ENCODE measurements at regions not wholly inside any gene's neighbourhood (a gene's known extent, or its start where the extent isn't known, plus 50 kb on each side); places are given as distances from the start of the nearest gene placed in this dataset.
"Not testable (repeated sequence)": the region's sequence is repeated elsewhere in the genome, so short reads cannot be mapped to it uniquely, and the experiment has no call there.

- H3K4me2 ChIP-seq (replicated peaks; ENCODE audit: extremely low read depth, low read length, poor library complexity, severe bottlenecking); DNase-seq; H3K4me1 ChIP-seq (ENCODE audit: control insufficient read depth in 1 of 2, insufficient read depth in 2 of 2, low read length in 2 of 2); H3K27ac ChIP-seq (ENCODE audit: low read depth in 1 of 2, low read length in 2 of 2); H3K27me3 Mint-ChIP-seq (ENCODE audit: low read depth in 3 of 3); H3K79me2 ChIP-seq (ENCODE audit: insufficient read depth, low read length); H3K4me1 Mint-ChIP-seq; H3K4me3 ChIP-seq (replicated peaks in 1 of 3; ENCODE audit: low read depth in 2 of 3, low read length in 3 of 3); H4K20me1 ChIP-seq (ENCODE audit: insufficient read depth, low read length); H3K9ac ChIP-seq (ENCODE audit: insufficient read depth, low read length, poor library complexity, severe bottlenecking); H3K36me3 ChIP-seq (replicated peaks in 1 of 2; ENCODE audit: control insufficient read depth in 1 of 2, insufficient read depth in 2 of 2, low read length in 2 of 2); H3K27me3 ChIP-seq (ENCODE audit: control insufficient read depth in 2 of 2, insufficient read depth in 2 of 2, low read length in 2 of 2); H3K9me3 ChIP-seq (replicated peaks in 1 of 2; ENCODE audit: control insufficient read depth in 1 of 2, insufficient read depth in 1 of 2, low read length in 2 of 2); H3K9me3 Mint-ChIP-seq; intact Hi-C loops (cut with micrococcal nuclease); H3K36me3 Mint-ChIP-seq; H2AFZ ChIP-seq (ENCODE audit: insufficient read depth, low read depth, low read length, poor library complexity, severe bottlenecking): not testable (repeated sequence)
- Mint-ChIP-seq H3K27ac (peak overlapping the region in 1 of 7 donors; percentile 41), H3K4me3 (peak overlapping the region in 1 of 2 donors; percentile 30)
- no CpG with 5 or more reads among the region's 7 CpGs for WGBS (ENCODE audit: insufficient coverage)
These were observed 356.7 kb downstream of the CNTNAP3B start for GRCh38 chr9:41772541-41772940.

GRCh38 chr9:41771693-41772092 lies 357.5 kb downstream of the CNTNAP3B start:
- H3K79me2 ChIP-seq (ENCODE audit: insufficient read depth, low read length); DNase-seq; H2AFZ ChIP-seq (ENCODE audit: insufficient read depth, low read depth, low read length, poor library complexity, severe bottlenecking); H3K9ac ChIP-seq (ENCODE audit: insufficient read depth, low read length, poor library complexity, severe bottlenecking); H3K4me1 Mint-ChIP-seq; H3K27me3 ChIP-seq (ENCODE audit: control insufficient read depth in 2 of 2, insufficient read depth in 2 of 2, low read length in 2 of 2); H3K4me3 ChIP-seq (replicated peaks in 1 of 3; ENCODE audit: low read depth in 2 of 3, low read length in 3 of 3); H4K20me1 ChIP-seq (ENCODE audit: insufficient read depth, low read length); H3K4me1 ChIP-seq (ENCODE audit: control insufficient read depth in 1 of 2, insufficient read depth in 2 of 2, low read length in 2 of 2); H3K4me2 ChIP-seq (replicated peaks; ENCODE audit: extremely low read depth, low read length, poor library complexity, severe bottlenecking); H3K36me3 Mint-ChIP-seq; H3K27me3 Mint-ChIP-seq (ENCODE audit: low read depth in 3 of 3); H3K36me3 ChIP-seq (replicated peaks in 1 of 2; ENCODE audit: control insufficient read depth in 1 of 2, insufficient read depth in 2 of 2, low read length in 2 of 2); H3K9me3 Mint-ChIP-seq; intact Hi-C loops (cut with micrococcal nuclease); H3K9me3 ChIP-seq (replicated peaks in 1 of 2; ENCODE audit: control insufficient read depth in 1 of 2, insufficient read depth in 1 of 2, low read length in 2 of 2): not testable (repeated sequence)
- Mint-ChIP-seq H3K27ac (peak overlapping the region in 5 of 7 donors; percentile 54 to 76 (median 72)), H3K4me3 (peak overlapping the region in 1 of 2 donors; percentile 73)
- WGBS (ENCODE audit: insufficient coverage) = no CpG with 5 or more reads among the region's 12 CpGs
- H3K27ac ChIP-seq (ENCODE audit: low read depth in 1 of 2, low read length in 2 of 2) = peak overlapping the region in 1 of 2 donors; percentile 42

GRCh38 chr9:41754822-41755221 lies 374.4 kb downstream of the CNTNAP3B start:
- intact Hi-C loops (cut with micrococcal nuclease); H2AFZ ChIP-seq (ENCODE audit: insufficient read depth, low read depth, low read length, poor library complexity, severe bottlenecking); H3K27me3 ChIP-seq (ENCODE audit: control insufficient read depth in 2 of 2, insufficient read depth in 2 of 2, low read length in 2 of 2); H3K36me3 Mint-ChIP-seq; H3K4me1 Mint-ChIP-seq; H3K79me2 ChIP-seq (ENCODE audit: insufficient read depth, low read length); H3K9ac ChIP-seq (ENCODE audit: insufficient read depth, low read length, poor library complexity, severe bottlenecking); H3K27ac ChIP-seq (ENCODE audit: low read depth in 1 of 2, low read length in 2 of 2); H3K27ac Mint-ChIP-seq; H3K27me3 Mint-ChIP-seq (ENCODE audit: low read depth in 3 of 3); DNase-seq; H4K20me1 ChIP-seq (ENCODE audit: insufficient read depth, low read length); H3K9me3 ChIP-seq (replicated peaks in 1 of 2; ENCODE audit: control insufficient read depth in 1 of 2, insufficient read depth in 1 of 2, low read length in 2 of 2); H3K4me3 Mint-ChIP-seq; H3K4me1 ChIP-seq (ENCODE audit: control insufficient read depth in 1 of 2, insufficient read depth in 2 of 2, low read length in 2 of 2); H3K36me3 ChIP-seq (replicated peaks in 1 of 2; ENCODE audit: control insufficient read depth in 1 of 2, insufficient read depth in 2 of 2, low read length in 2 of 2); H3K9me3 Mint-ChIP-seq; H3K4me3 ChIP-seq (replicated peaks in 1 of 3; ENCODE audit: low read depth in 2 of 3, low read length in 3 of 3); H3K4me2 ChIP-seq (replicated peaks; ENCODE audit: extremely low read depth, low read length, poor library complexity, severe bottlenecking): not testable (repeated sequence)
- WGBS (ENCODE audit: insufficient coverage) = no CpG with 5 or more reads among the region's 9 CpGs

- H3K36me3 Mint-ChIP-seq; H3K79me2 ChIP-seq (ENCODE audit: insufficient read depth, low read length); H3K27ac Mint-ChIP-seq; H3K9ac ChIP-seq (ENCODE audit: insufficient read depth, low read length, poor library complexity, severe bottlenecking); H3K27me3 ChIP-seq (ENCODE audit: control insufficient read depth in 2 of 2, insufficient read depth in 2 of 2, low read length in 2 of 2); H3K4me1 Mint-ChIP-seq; H3K9me3 ChIP-seq (replicated peaks in 1 of 2; ENCODE audit: control insufficient read depth in 1 of 2, insufficient read depth in 1 of 2, low read length in 2 of 2); H3K36me3 ChIP-seq (replicated peaks in 1 of 2; ENCODE audit: control insufficient read depth in 1 of 2, insufficient read depth in 2 of 2, low read length in 2 of 2); H3K4me1 ChIP-seq (ENCODE audit: control insufficient read depth in 1 of 2, insufficient read depth in 2 of 2, low read length in 2 of 2); H4K20me1 ChIP-seq (ENCODE audit: insufficient read depth, low read length); H3K27me3 Mint-ChIP-seq (ENCODE audit: low read depth in 3 of 3); H3K9me3 Mint-ChIP-seq; H3K4me2 ChIP-seq (replicated peaks; ENCODE audit: extremely low read depth, low read length, poor library complexity, severe bottlenecking); H3K4me3 ChIP-seq (replicated peaks in 1 of 3; ENCODE audit: low read depth in 2 of 3, low read length in 3 of 3); H3K4me3 Mint-ChIP-seq; H3K27ac ChIP-seq (ENCODE audit: low read depth in 1 of 2, low read length in 2 of 2); intact Hi-C loops (cut with micrococcal nuclease); H2AFZ ChIP-seq (ENCODE audit: insufficient read depth, low read depth, low read length, poor library complexity, severe bottlenecking): not testable (repeated sequence)
- WGBS (ENCODE audit: insufficient coverage) = 80% methylated on average over 1 of the region's 15 CpGs
- peak in 1 of 3 donors; percentile 0 for DNase-seq
These were observed 374.8 kb downstream of the CNTNAP3B start for GRCh38 chr9:41754403-41754802.
